SK-N-SH (cell line): ENCODE measurements at regions not wholly inside any gene's neighbourhood (a gene's known extent, or its start where the extent isn't known, plus 50 kb on each side); places are given as distances from the start of the nearest gene placed in this dataset.

Experiments
- CTCF ChIA-PET: fragments of 300-600, 350-600 bp; formaldehyde crosslinking; extraction: SDS; loops from one replicate; lab custom pipeline; 2021; lab: Yijun Ruan, JAX
- POLR2A ChIA-PET: fragments of 350-600 bp; sonication (Branson Sonifier 250); formaldehyde crosslinking; extraction: SDS; loops from one replicate; lab custom pipeline; 2020; ENCODE audit warnings: antibody characterized with exemption, inconsistent platforms; lab: Yijun Ruan, JAX
- DNase-seq: peaks from one replicate; pipeline ENCODE4 v3.0.0; 2012
- H2AFZ ChIP-seq: fragments of 200-600 bp; sonication (generic); 2 replicates; pipeline ENCODE4 v1.8.1; 2016; ENCODE audit warnings: antibody characterized with exemption, mild to moderate bottlenecking, low read depth
- H3F3A ChIP-seq: fragments of 200-600 bp; sonication (generic); replicated peaks from 2 replicates; pipeline ENCODE3; 2016; ENCODE audit warnings: antibody characterized with exemption, mild to moderate bottlenecking; ENCODE audit not compliant: insufficient read depth
- H3K27ac ChIP-seq, 2 experiments: fragments of 200-500 bp in 1 of 2; fragments of 200-600 bp in 1 of 2; sonication (Bioruptor generic) in 1 of 2; sonication (generic), shearing (Covaris generic) in 1 of 2; 2 replicates each; pipeline versions ENCODE4 v1.5.1 to v1.6.1; 2014 to 2016; ENCODE audit warnings: low read depth in 2 of 2, inconsistent platforms in 1 of 2, low read length in 1 of 2, mild to moderate bottlenecking in 1 of 2, mixed read lengths in 1 of 2
- H3K27me3 ChIP-seq: fragments of 200-600 bp; sonication (generic), shearing (Covaris generic); 2 replicates; pipeline ENCODE4 v1.6.1; 2016; ENCODE audit warnings: mixed run types; ENCODE audit not compliant: insufficient read depth
- H3K36me3 ChIP-seq, 2 experiments: fragments of 200-500 bp in 1 of 2; fragments of 200-600 bp in 1 of 2; sonication (Bioruptor generic) in 1 of 2; sonication (generic) in 1 of 2; replicated peaks in 1 of 2; 2 replicates each; pipeline versions ENCODE3 to v1.5.1; 2014 to 2016; ENCODE audit warnings: low read length in 1 of 2, mild to moderate bottlenecking in 1 of 2; ENCODE audit not compliant: insufficient read depth in 2 of 2, control insufficient read depth in 1 of 2
- H3K4me1 ChIP-seq, 2 experiments: fragments of 200-500 bp in 1 of 2; fragments of 200-600 bp in 1 of 2; sonication (Bioruptor generic) in 1 of 2; sonication (generic), shearing (Covaris generic) in 1 of 2; 2 replicates each; pipeline versions ENCODE4 v1.5.1 to v1.6.1; 2014 to 2016; ENCODE audit warnings: low read depth in 1 of 2, low read length in 1 of 2, mixed run types in 1 of 2; ENCODE audit not compliant: insufficient read depth in 2 of 2, control insufficient read depth in 1 of 2
- H3K4me2 ChIP-seq: fragments of 200-600 bp; sonication (generic), shearing (Covaris generic); 2 replicates; pipeline ENCODE4 v1.6.1; 2017; ENCODE audit warnings: mixed run types
- H3K4me3 ChIP-seq, 2 experiments: fragments of 200-500 bp in 1 of 2; fragments of 200-600 bp in 1 of 2; sonication (Bioruptor generic) in 1 of 2; sonication (generic), shearing (Covaris generic) in 1 of 2; 2 replicates each; pipeline versions ENCODE4 v1.5.1 to v1.8.1; 2014 to 2016; ENCODE audit warnings: low read depth in 2 of 2, inconsistent platforms in 1 of 2, low read length in 1 of 2, mild to moderate bottlenecking in 1 of 2, mixed read lengths in 1 of 2, moderate library complexity in 1 of 2
- H3K79me2 ChIP-seq: fragments of 200-600 bp; sonication (generic); 2 replicates; pipeline ENCODE4 v1.8.1; 2017; ENCODE audit warnings: mild to moderate bottlenecking; ENCODE audit not compliant: insufficient read depth
- H3K9ac ChIP-seq: fragments of 200-600 bp; sonication (generic); 2 replicates; pipeline ENCODE4 v1.6.1; 2017; ENCODE audit warnings: mixed run types
- H3K9me2 ChIP-seq: fragments of 200-600 bp; sonication (generic); 2 replicates; pipeline ENCODE4 v1.6.1; 2017; ENCODE audit warnings: mixed run types
- H3K9me3 ChIP-seq: fragments of 200-600 bp; sonication (generic); 2 replicates; pipeline ENCODE4 v1.6.1; 2017; ENCODE audit warnings: mixed run types, mild to moderate bottlenecking, moderate library complexity
- H4K20me1 ChIP-seq: fragments of 200-600 bp; sonication (generic); 2 replicates; pipeline ENCODE4 v1.6.1; 2017; ENCODE audit warnings: mild to moderate bottlenecking, mixed run types; ENCODE audit not compliant: insufficient read depth
- CTCF ChIP-seq: fragments of 200-600 bp; sonication (generic); IDR thresholded peaks from 2 replicates; pipeline ENCODE4 v1.6.1; 2017; ENCODE audit warnings: antibody characterized with exemption, mild to moderate bottlenecking, moderate library complexity
- EP300 ChIP-seq, 2 experiments: IDR thresholded peaks; 2 replicates each; pipeline versions ENCODE4 v1.4.0 to v1.6.1; 2012; ENCODE audit warnings: borderline replicate concordance in 1 of 2, low read depth in 1 of 2, low read length in 1 of 2
- EZH2phosphoT487 ChIP-seq: fragments of 200-600 bp; sonication (generic); IDR thresholded peaks from 2 replicates; pipeline ENCODE4 v1.6.1; 2017; ENCODE audit warnings: low read depth, mixed run types, mild to moderate bottlenecking, antibody characterized with exemption, moderate library complexity, borderline replicate concordance
- FOSL2 ChIP-seq: IDR thresholded peaks from 2 replicates; pipeline ENCODE4 v1.4.0; 2012; ENCODE audit warnings: low read depth, mild to moderate bottlenecking, moderate library complexity, borderline replicate concordance
- FOXM1 ChIP-seq: IDR thresholded peaks from 2 replicates; pipeline ENCODE4 v1.4.0; 2012; ENCODE audit warnings: low read depth, mild to moderate bottlenecking
- GABPA ChIP-seq: IDR thresholded peaks from 2 replicates; pipeline ENCODE4 v1.4.0; 2012; ENCODE audit warnings: low read depth, mild to moderate bottlenecking
- IRF3 ChIP-seq: fragments of 150-350 bp; IDR thresholded peaks from 2 replicates; pipeline ENCODE4 v1.6.1; 2016; ENCODE audit warnings: mild to moderate bottlenecking, low read depth, low read length
- MXI1 ChIP-seq: IDR thresholded peaks from 2 replicates; pipeline ENCODE4 v1.6.1; 2012; ENCODE audit warnings: mild to moderate bottlenecking, low read depth, low read length, improper control_type of control experiment
- NFIC ChIP-seq: IDR thresholded peaks from 2 replicates; pipeline ENCODE4 v1.4.0; 2012; ENCODE audit warnings: borderline replicate concordance
- NRF1 ChIP-seq: IDR thresholded peaks from 2 replicates; pipeline ENCODE4 v1.6.1; 2012; ENCODE audit warnings: low read depth, mild to moderate bottlenecking, low read length
- POLR2AphosphoS5 ChIP-seq: IDR thresholded peaks from 2 replicates; pipeline ENCODE4 v1.6.1; 2012; ENCODE audit warnings: low read depth, low read length
- RXRA ChIP-seq: IDR thresholded peaks from 2 replicates; pipeline ENCODE4 v1.4.0; 2012; ENCODE audit warnings: low read depth, mild to moderate bottlenecking, borderline replicate concordance
- SIN3A ChIP-seq: IDR thresholded peaks from 2 replicates; pipeline ENCODE4 v1.6.1; 2012; ENCODE audit warnings: low read depth, mild to moderate bottlenecking, low read length, moderate library complexity, borderline replicate concordance
- SMC3 ChIP-seq: IDR thresholded peaks from 2 replicates; pipeline ENCODE4 v1.6.1; 2012; ENCODE audit warnings: low read depth, low read length, improper control_type of control experiment
- TAF1 ChIP-seq: IDR thresholded peaks from 2 replicates; pipeline ENCODE4 v1.6.1; 2012; ENCODE audit warnings: low read depth, mild to moderate bottlenecking, low read length, moderate library complexity, borderline replicate concordance
- TCF12 ChIP-seq: IDR thresholded peaks from 2 replicates; pipeline ENCODE4 v1.4.0; 2012
- TEAD4 ChIP-seq: IDR thresholded peaks from 2 replicates; pipeline ENCODE4 v1.4.0; 2012; ENCODE audit warnings: mild to moderate bottlenecking, borderline replicate concordance; ENCODE audit not compliant: insufficient read depth
- WGBS: methylation state at CpG from one replicate; pipeline ENCODE4 v1.1.6; 2017; ENCODE audit warnings: low lambda C conversion rate; 5-methylcytosine and 5-hydroxymethylcytosine counted together

GRCh38 chr15:31510057-31510456 is 183.4 kb downstream of the KLF13 start:
- H3K79me2 ChIP-seq = no peaks in the 10 kb centered on the region
- no peak overlapping the region for H3K4me3 ChIP-seq
- H3K27me3 ChIP-seq = no peaks in the 10 kb centered on the region
- ChIA-PET POLR2A (no interaction called here), CTCF (no interaction called here)
- H3K27ac ChIP-seq = no peak overlapping the region
- H3K9me2 ChIP-seq = no peaks in the 10 kb centered on the region
- no peak overlapping the region for H2AFZ ChIP-seq
- no peak for DNase-seq
- TF ChIP-seq FOSL2 = no peak
- TF ChIP-seq CTCF = no peak
- TF ChIP-seq TCF12 = no peak
- TF ChIP-seq NFIC = no peak
- WGBS = 74% methylated on average over 11 of the region's 11 CpGs
- no peaks in the 10 kb centered on the region for H3F3A ChIP-seq
- H3K36me3 ChIP-seq = no peaks in the 10 kb centered on the region
- no peaks in the 10 kb centered on the region for H3K9me3 ChIP-seq
- H4K20me1 ChIP-seq = no peaks in the 10 kb centered on the region
- no peak overlapping the region for H3K4me2 ChIP-seq
- no peak overlapping the region for H3K9ac ChIP-seq
- H3K4me1 ChIP-seq = peaks cover 0 to 2% of the 10 kb centered on the region in 2 experiments; a peak in 1 of 4 replicates

- ChIA-PET CTCF (no interaction called here), POLR2A (no interaction called here)
- Histone ChIP-seq H3K27ac (no peak overlapping the region), H2AFZ (no peak overlapping the region), H3K4me3 (no peak overlapping the region), H3K79me2 (no peaks in the 10 kb centered on the region), H3K27me3 (no peaks in the 10 kb centered on the region), H4K20me1 (no peaks in the 10 kb centered on the region), H3K4me1 (peaks cover 0 to 2% of the 10 kb centered on the region in 2 experiments; a peak in 1 of 4 replicates), H3K4me2 (no peak overlapping the region), H3K9me3 (no peaks in the 10 kb centered on the region), H3F3A (no peaks in the 10 kb centered on the region)
- no peak for TF ChIP-seq EP300 (IDR thresholded peaks at IDR 0.05; ENCODE audit: borderline replicate concordance in 1 of 2, low read depth in 1 of 2, low read length in 1 of 2)
- TF ChIP-seq NRF1 = no peak
- no peak for TF ChIP-seq MXI1
- no peak for TF ChIP-seq RXRA
- no peak for TF ChIP-seq IRF3
- no peak for TF ChIP-seq EZH2phosphoT487
- no peak for TF ChIP-seq POLR2AphosphoS5
- TF ChIP-seq SIN3A = no peak
- TF ChIP-seq GABPA = no peak
- TF ChIP-seq SMC3 = no peak
- no peak for TF ChIP-seq TEAD4
- no peak for TF ChIP-seq TAF1
- TF ChIP-seq FOXM1 = no peak
- TF ChIP-seq, all 33 proteins: peak for 0
- DNase-seq = no peak
- Histone ChIP-seq H3K9ac (no peak overlapping the region), H3K9me2 (no peaks in the 10 kb centered on the region), H3K36me3 (no peaks in the 10 kb centered on the region)
- 62% methylated on average over 7 of the region's 7 CpGs for WGBS
Measured at GRCh38 chr15:31511707-31512310, 185.2 kb downstream of the KLF13 start.
